Ascending aorta (tissue), 2 donors: ENCODE measurements at regions not wholly inside any gene's neighbourhood (a gene's known extent, or its start where the extent isn't known, plus 50 kb on each side); places are given as distances from the start of the nearest gene placed in this dataset.
"Not testable (repeated sequence)": the region's sequence is repeated elsewhere in the genome, so short reads cannot be mapped to it uniquely, and the experiment has no call there.

Source experiments
- DNase-seq, 2 donors: peaks; one replicate each; pipeline ENCODE4 v3.0.0-alpha.2; 2019; ENCODE audit warnings: low spot score in 2 of 2
- H3K27ac ChIP-seq, 2 donors: fragments of 200-600 bp; sonication (generic); one replicate each; pipeline ENCODE4 v1.5.1; 2016 to 2017; ENCODE audit warnings: mild to moderate bottlenecking in 1 of 2
- H3K27me3 ChIP-seq: fragments of 200-600 bp; sonication (generic); one replicate; pipeline ENCODE4 v1.5.1; 2017
- H3K36me3 ChIP-seq, 2 donors: fragments of 200-600 bp; sonication (generic); one replicate each; pipeline ENCODE4 v1.5.1; 2016
- H3K4me1 ChIP-seq, 2 donors: fragments of 200-600 bp; sonication (generic); one replicate each; pipeline ENCODE4 v1.5.1; 2016 to 2017; ENCODE audit warnings: mild to moderate bottlenecking in 1 of 2
- H3K4me3 ChIP-seq, 2 donors: fragments of 200-600 bp; sonication (generic); one replicate each; pipeline ENCODE4 v1.5.1; 2016 to 2017; ENCODE audit warnings: mild to moderate bottlenecking in 1 of 2
- H3K9me3 ChIP-seq, 2 donors: fragments of 200-600 bp; sonication (generic); one replicate each; pipeline ENCODE4 v1.5.1; 2016
- CTCF ChIP-seq, 3 experiments: fragments of 200-600 bp in 2 of 3; fragments of 450-650 bp in 1 of 3; sonication (generic) in 2 of 3; IDR thresholded peaks; one replicate each; pipeline ENCODE4 v1.5.1; 2016 to 2019; ENCODE audit warnings: antibody characterized with exemption in 3 of 3, mild to moderate bottlenecking in 1 of 3, moderate library complexity in 1 of 3
- intact Hi-C: fragments of 100-400 bp; cut with DNase I; formaldehyde crosslinking; loops from one replicate; pipeline ENCODE4 v1.15.1; 2023

DNA sequence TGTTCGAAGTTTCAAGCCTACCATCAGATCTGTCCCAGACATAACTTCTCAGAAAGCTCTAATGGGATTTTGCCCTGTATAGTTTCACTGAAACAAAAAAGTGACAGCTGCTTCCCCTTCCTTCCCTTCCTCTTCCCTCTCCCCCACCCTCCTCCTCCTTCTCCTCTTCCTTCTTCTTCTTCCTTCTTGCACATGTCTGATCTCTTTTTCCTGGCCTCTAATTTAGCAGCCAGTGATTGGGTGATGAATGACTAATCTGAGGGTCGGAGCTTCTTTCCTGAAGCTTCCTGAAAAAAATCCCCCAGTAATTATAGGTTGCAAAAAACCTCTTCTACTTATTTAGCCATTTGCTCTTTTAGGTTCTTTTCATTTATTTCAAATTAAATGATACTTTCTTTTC lies 168.7 kb downstream of the POTEB3 start:
- H3K27ac ChIP-seq: no peak overlapping the region
- no peak for TF ChIP-seq CTCF (IDR thresholded peaks at IDR 0.05)
- DNase-seq: no peak
- H3K27me3 ChIP-seq: no peaks in the 10 kb centered on the region
- no peaks in the 10 kb centered on the region for H3K4me1 ChIP-seq
- H3K9me3 ChIP-seq: no peaks in the 10 kb centered on the region
- intact Hi-C loops: no loop called here
- no peaks in the 10 kb centered on the region for H3K36me3 ChIP-seq
- H3K4me3 ChIP-seq: no peak overlapping the region

DNA sequence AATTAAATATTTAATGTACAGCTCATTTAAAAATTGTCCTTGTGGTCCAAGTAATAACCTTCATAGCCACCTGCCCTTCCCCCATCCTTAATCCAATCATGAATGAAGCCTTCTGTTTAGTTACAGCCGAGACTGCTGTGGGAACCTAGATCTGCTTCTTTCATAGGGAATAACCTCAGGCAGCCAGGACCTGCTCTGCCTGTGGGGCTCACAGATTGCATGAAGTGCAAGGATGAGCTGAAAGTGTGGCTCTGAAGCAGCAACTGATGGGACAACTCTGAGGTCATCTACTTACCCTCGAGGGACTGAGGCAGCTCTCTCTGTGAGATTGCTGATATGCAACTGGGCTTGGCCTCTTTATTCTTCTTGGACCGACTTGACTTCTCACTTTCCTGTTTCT lies 169.8 kb downstream of the POTEB3 start:
- no peak for TF ChIP-seq CTCF (IDR thresholded peaks at IDR 0.05)
- no peak for DNase-seq
- H3K9me3 ChIP-seq: no peaks in the 10 kb centered on the region
- H3K27me3 ChIP-seq: no peaks in the 10 kb centered on the region
- no peaks in the 10 kb centered on the region for H3K4me1 ChIP-seq
- intact Hi-C loops: no loop called here
- H3K27ac ChIP-seq: no peak overlapping the region
- no peaks in the 10 kb centered on the region for H3K36me3 ChIP-seq
- no peak overlapping the region for H3K4me3 ChIP-seq

DNA sequence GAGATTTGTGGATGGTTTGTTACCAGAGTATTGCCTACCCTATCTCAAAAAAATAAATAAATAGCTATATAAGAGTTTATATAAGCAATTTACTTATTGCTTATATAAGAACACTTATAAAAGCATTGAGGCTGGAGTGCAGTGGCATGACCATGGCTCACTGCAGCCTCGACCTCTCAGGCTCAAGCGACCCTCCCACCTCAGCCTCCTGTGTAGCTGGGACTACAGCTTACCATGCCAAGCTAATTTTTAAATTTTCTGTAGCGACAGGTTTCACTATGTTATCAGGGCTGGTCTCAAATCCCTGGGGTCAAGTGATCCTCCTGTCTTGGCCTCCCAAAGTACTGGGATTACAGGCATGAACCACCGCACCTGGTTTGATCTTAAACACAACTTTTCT lies 170.6 kb downstream of the POTEB3 start:
- DNase-seq, H3K4me1 ChIP-seq, H3K36me3 ChIP-seq, H3K9me3 ChIP-seq, H3K27me3 ChIP-seq, H3K4me3 ChIP-seq, intact Hi-C loops, H3K27ac ChIP-seq: not testable (repeated sequence)

DNA sequence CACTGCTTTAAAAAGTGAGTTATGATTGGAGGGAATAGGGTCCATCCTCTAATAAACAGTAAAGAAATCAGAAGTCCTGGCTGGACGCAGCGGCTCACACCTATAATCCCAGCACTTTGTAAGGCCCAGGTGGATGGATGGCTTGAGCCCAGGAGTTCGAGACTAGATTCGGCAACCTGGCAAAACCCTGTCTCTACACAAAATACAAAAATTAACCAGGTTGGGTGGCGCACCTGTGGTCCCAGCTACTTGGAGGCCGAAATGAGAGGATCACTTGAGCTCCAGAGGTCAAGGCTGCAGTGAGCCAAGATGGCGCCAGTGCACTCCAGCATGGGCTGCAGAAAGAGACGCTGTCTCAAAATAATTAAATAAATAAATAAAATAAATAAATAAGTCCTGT lies 171.2 kb downstream of the POTEB3 start:
- TF ChIP-seq CTCF (IDR thresholded peaks at IDR 0.05): no peak
- no peak overlapping the region for H3K4me3 ChIP-seq
- H3K4me1 ChIP-seq: no peaks in the 10 kb centered on the region
- no peaks in the 10 kb centered on the region for H3K36me3 ChIP-seq
- intact Hi-C loops: no loop called here
- no peaks in the 10 kb centered on the region for H3K9me3 ChIP-seq
- H3K27me3 ChIP-seq: no peaks in the 10 kb centered on the region
- no peak overlapping the region for H3K27ac ChIP-seq
- no peak for DNase-seq

GRCh38 chr15:21268436-21268940 lies 171.8 kb downstream of the POTEB3 start:
- TF ChIP-seq CTCF (IDR thresholded peaks at IDR 0.05): no peak

DNA sequence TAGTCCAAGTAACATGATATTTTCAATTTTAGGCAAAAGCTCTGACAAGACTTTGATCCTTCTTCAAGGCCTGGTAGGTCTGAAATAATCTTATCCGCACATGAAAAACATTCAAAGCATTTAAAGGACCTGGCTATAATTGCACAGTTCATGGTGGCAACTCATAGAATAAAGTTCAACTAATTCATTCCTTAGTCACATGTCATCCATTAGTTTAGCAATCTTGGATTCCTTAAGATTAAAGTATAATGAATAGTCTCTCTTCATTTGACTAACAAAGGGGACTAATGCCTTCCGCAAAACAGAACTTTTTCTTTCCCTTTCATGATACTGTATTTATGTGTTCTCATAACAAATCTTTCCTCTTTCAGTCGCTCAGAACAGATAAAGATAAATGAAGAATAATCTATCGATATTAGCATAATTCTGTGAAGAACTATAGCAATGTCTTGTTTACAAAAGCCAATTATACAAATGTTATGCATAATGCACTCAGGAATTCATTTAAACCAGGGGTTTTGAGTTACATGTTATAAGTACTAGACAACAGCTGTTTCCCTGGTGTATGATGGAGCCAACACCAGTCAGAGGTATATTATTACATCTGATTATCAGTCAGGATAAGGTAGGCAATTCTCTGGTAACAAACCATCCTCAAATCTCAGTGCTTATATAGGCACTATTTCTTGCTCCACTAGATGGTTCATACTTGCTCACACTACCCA lies 172.5 kb downstream of the POTEB3 start:
- no peaks in the 10 kb centered on the region for H3K36me3 ChIP-seq
- H3K4me3 ChIP-seq: no peak overlapping the region
- no peaks in the 10 kb centered on the region for H3K27me3 ChIP-seq
- no peak overlapping the region for H3K27ac ChIP-seq
- intact Hi-C loops: no loop called here
- H3K4me1 ChIP-seq: no peaks in the 10 kb centered on the region
- no peaks in the 10 kb centered on the region for H3K9me3 ChIP-seq
- TF ChIP-seq CTCF (IDR thresholded peaks at IDR 0.05): no peak
- DNase-seq: no peak

More at GRCh38 chr15:21268436-21268940, 171.8 kb downstream of the POTEB3 start:
- no peaks in the 10 kb centered on the region for H3K4me1 ChIP-seq
- H3K27ac ChIP-seq: no peak overlapping the region
- no peaks in the 10 kb centered on the region for H3K9me3 ChIP-seq
- intact Hi-C loops: no loop called here
- H3K4me3 ChIP-seq: no peak overlapping the region
- no peaks in the 10 kb centered on the region for H3K36me3 ChIP-seq
- H3K27me3 ChIP-seq: no peaks in the 10 kb centered on the region
- no peak for DNase-seq
